WI38 (cell line): ENCODE measurements at regions not wholly inside any gene's neighbourhood (a gene's known extent, or its start where the extent isn't known, plus 50 kb on each side); places are given as distances from the start of the nearest gene placed in this dataset.

Experiments used
- H3K4me3 ChIP-seq: 2 replicates; pipeline ENCODE4 v1.5.1; 2011; ENCODE audit warnings: low read depth, mild to moderate bottlenecking, control low read depth, low read length
- TF ChIP-seq, protein P1 (sequence below): IDR thresholded peaks from 2 replicates; pipeline ENCODE4 v1.5.1; 2012; ENCODE audit warnings: low read depth, mild to moderate bottlenecking, control low read depth, low read length

DNA sequence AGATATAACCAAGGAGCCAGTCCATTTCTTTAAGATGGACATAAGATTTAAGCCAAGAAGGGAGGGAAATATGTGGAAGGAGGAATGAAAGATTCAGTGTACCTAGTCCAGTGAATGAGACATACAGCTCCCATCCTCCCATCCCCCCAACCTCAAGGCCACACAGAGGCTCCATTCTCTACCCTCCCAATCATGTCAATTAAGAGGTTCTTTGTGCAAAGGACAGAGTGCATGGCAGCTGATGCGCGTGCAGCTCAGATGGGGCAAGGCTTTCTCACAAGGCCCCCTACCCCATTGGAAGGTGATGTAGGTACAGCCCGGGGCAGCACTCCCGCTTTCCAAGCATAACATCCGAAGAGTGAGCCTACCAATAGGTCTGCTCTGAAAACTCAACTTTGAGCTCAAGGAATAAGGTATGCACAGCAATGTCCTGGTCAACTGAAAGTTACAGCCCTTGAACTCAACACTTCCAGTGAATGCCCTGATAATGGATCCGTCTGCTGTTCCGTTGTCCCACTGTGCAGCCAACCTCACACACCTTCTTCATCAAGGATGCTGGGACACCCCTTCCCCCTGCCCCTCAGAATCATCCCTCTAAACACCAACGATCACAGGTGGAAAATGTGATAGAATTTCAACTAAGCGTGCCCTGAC is 458.1 kb downstream of the SOX9 start:
- H3K4me3 ChIP-seq, result no peak overlapping the region
- TF ChIP-seq, protein P1, sequence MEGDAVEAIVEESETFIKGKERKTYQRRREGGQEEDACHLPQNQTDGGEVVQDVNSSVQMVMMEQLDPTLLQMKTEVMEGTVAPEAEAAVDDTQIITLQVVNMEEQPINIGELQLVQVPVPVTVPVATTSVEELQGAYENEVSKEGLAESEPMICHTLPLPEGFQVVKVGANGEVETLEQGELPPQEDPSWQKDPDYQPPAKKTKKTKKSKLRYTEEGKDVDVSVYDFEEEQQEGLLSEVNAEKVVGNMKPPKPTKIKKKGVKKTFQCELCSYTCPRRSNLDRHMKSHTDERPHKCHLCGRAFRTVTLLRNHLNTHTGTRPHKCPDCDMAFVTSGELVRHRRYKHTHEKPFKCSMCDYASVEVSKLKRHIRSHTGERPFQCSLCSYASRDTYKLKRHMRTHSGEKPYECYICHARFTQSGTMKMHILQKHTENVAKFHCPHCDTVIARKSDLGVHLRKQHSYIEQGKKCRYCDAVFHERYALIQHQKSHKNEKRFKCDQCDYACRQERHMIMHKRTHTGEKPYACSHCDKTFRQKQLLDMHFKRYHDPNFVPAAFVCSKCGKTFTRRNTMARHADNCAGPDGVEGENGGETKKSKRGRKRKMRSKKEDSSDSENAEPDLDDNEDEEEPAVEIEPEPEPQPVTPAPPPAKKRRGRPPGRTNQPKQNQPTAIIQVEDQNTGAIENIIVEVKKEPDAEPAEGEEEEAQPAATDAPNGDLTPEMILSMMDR, result no peak

DNA sequence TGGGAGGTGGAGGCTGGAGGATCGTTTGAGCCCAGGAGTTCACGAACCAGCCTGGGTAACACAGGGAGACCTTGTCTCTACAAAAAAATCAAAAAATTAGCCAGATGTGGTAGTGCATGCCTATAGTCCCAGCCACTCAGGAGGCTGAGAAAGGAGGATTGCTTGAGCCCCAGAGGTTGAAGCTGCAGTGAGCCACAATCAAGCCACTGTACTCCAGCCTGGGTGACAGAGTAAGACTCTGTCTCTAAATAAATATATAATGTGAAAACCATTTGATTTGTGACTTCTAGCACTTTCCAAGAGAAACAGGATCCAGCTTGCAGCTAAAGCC is 459.1 kb downstream of the SOX9 start:
- TF ChIP-seq, protein P1, result no peak
- H3K4me3 ChIP-seq, result no peak overlapping the region

- TF ChIP-seq, protein P1, result no peak
- H3K4me3 ChIP-seq, result no peak overlapping the region
Observed at GRCh38 chr17:72580321-72581127, 459.7 kb downstream of the SOX9 start.

- H3K4me3 ChIP-seq, result no peak overlapping the region
- TF ChIP-seq, protein P1, result no peak
Observed at GRCh38 chr17:72587156-72587555, 466.3 kb downstream of the SOX9 start.

DNA sequence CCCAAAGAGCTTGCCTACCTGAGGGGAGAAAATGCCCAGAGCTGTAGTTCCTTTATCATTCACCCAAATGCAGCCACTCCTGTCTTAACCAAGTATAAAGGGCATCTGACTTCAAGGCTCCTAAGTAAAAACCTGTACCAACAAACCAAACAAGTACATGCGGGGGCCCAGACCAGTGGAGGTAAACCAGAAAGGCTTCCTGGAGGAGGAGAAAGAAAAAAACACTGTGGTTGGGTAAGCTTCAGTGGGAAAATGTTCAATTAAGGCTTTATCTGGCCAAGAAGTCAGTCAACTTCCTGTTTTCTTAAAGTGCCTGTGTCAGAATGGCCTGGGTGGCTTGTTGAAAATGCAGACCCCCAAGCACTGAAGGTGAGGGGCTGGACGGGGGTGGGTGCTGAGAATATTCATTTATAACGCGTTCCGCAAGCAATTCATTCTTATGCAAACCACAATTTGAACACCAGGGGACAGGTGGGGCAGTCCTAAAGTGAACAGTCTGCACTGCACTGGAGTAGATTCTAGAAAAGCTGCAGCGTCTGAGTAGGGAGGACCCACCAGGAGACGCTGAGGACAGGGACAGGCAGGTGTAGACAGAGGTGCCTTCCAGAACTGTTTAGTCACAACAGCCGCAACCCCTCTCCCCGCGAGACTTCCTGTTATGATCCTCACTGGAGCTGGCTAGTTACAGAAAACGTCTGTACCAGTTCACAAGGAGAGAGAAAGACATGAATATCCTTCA is 467.1 kb downstream of the SOX9 start:
- TF ChIP-seq, protein P1, result no peak; the same call in 1 of the 2 replicates

DNA sequence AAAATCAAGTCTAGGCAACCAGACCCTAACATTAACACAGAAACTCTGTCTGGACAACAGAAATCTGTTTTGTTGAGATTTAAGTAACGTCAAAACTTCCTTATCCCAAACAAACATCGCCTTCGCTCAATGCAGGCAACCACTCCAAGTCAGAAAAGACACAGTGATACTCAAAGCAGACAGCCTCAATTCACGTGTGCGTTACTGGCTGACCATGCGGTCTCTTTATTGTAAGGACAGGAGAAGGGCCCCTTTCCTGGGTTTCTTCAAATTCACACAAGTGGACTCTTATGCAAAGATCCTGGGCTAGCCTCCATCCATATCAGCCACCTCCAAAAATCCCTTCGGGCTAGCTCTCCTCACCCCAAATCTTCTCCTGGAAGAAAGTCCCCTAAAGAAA is 467.7 kb downstream of the SOX9 start:
- TF ChIP-seq, protein P1, result no peak
- peak overlapping the region; percentile 17 for H3K4me3 ChIP-seq

More for the DNA sequence above, 467.1 kb downstream of the SOX9 start:
- peak overlapping the region; percentile 17 for H3K4me3 ChIP-seq

- peak overlapping the region; percentile 6; the same call in 1 of the 2 replicates for H3K4me3 ChIP-seq
Observed at GRCh38 chr17:72588961-72589360, 468.1 kb downstream of the SOX9 start.

More at GRCh38 chr17:72588961-72589360, 468.1 kb downstream of the SOX9 start:
- TF ChIP-seq, protein P1, result no peak
